Fibroblast of mammary gland (primary cell): ENCODE measurements at regions not wholly inside any gene's neighbourhood (a gene's known extent, or its start where the extent isn't known, plus 50 kb on each side); places are given as distances from the start of the nearest gene placed in this dataset.

ENCODE experiments used
- DNase-seq: peaks from one replicate; pipeline ENCODE4 v3.0.0-alpha.2; 2010; ENCODE audit warnings: low read depth
- H3K4me3 ChIP-seq: 2 replicates; pipeline ENCODE4 v1.5.1; 2011; ENCODE audit warnings: low read depth, mild to moderate bottlenecking, low read length, moderate library complexity; ENCODE audit not compliant: control insufficient read depth
- TF ChIP-seq, protein P1 (sequence below): conservative IDR thresholded peaks from 2 replicates; pipeline ENCODE4 v1.5.1; 2011; ENCODE audit warnings: low read depth, low read length, inconsistent platforms; ENCODE audit not compliant: control insufficient read depth, insufficient read depth

- H3K4me3 ChIP-seq = no peak overlapping the region
- TF ChIP-seq, protein P1, sequence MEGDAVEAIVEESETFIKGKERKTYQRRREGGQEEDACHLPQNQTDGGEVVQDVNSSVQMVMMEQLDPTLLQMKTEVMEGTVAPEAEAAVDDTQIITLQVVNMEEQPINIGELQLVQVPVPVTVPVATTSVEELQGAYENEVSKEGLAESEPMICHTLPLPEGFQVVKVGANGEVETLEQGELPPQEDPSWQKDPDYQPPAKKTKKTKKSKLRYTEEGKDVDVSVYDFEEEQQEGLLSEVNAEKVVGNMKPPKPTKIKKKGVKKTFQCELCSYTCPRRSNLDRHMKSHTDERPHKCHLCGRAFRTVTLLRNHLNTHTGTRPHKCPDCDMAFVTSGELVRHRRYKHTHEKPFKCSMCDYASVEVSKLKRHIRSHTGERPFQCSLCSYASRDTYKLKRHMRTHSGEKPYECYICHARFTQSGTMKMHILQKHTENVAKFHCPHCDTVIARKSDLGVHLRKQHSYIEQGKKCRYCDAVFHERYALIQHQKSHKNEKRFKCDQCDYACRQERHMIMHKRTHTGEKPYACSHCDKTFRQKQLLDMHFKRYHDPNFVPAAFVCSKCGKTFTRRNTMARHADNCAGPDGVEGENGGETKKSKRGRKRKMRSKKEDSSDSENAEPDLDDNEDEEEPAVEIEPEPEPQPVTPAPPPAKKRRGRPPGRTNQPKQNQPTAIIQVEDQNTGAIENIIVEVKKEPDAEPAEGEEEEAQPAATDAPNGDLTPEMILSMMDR = no peak
- no peak for DNase-seq
Measured at GRCh38 chr10:130756651-130757050, 554.9 kb downstream of the TCERG1L start.

- no peak for DNase-seq
- TF ChIP-seq, protein P1 = no peak
- H3K4me3 ChIP-seq = no peak overlapping the region
Measured at GRCh38 chr10:130757271-130757670, 554.2 kb downstream of the TCERG1L start.

DNA sequence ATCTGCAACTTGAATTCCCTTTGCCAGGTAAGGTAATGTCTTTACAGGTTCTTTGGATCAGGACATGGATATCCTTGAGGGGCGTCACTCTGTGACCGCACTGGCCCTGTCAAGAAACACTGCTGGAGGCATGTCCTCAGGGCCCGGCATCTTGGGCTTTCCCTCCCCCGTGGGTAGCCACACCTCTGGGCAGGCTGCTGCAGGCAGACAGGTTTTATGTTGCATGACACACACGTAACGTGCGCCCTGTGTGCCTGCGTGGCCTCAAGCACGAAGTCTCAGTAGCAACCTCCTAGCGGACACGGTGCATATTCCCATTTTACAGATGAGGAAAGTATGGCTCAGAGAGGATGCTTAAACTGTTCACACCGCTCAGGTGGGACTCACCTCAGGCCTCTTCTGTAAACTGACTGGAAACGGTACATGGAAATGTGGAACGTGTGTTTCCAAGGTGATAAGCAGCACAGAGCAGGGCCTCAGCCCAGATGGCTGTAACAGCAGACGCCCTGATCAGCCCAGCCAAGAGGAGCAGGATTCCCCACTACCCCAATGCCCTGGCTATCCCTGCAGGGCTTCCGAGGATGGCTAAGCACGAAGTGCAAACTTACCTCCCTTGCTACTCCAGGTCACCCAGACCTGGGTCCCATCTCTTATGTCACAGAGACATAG lies 553.6 kb downstream of the TCERG1L start:
- no peak overlapping the region for H3K4me3 ChIP-seq
- DNase-seq = no peak
- TF ChIP-seq, protein P1 = no peak

- no peak for DNase-seq
- TF ChIP-seq, protein P1 = no peak
- H3K4me3 ChIP-seq = no peak overlapping the region
Measured at GRCh38 chr10:130758529-130758928, 553.0 kb downstream of the TCERG1L start.

DNA sequence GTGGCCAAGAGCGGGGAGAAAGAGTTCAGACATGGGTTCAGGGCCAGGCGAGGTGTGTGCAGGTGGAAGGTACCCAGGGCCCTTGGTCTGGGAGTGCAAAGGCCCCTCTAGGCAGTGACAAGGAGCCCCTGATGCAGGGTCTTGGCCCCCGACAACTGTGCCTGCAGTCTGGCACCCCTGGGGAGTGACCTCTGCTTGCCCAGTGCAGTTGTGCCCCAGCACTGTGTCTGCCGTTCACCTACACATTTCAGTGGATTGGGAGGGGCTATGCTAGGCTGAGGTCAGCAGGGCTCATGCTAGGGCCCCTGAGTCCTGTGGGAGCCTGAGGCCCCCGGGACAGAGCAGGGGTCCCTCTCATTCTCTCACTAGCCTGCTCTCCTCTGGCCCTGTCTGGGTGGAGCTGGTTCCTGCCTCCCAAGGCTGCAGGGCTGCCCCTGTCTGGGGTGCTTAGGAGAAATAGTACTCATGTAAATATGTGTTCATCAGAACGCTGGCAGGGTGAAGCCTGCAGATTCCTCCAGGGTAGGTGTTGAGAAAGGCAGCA lies 550.4 kb downstream of the TCERG1L start:
- H3K4me3 ChIP-seq = no peak overlapping the region
- TF ChIP-seq, protein P1 = no peak
- DNase-seq = no peak

DNA sequence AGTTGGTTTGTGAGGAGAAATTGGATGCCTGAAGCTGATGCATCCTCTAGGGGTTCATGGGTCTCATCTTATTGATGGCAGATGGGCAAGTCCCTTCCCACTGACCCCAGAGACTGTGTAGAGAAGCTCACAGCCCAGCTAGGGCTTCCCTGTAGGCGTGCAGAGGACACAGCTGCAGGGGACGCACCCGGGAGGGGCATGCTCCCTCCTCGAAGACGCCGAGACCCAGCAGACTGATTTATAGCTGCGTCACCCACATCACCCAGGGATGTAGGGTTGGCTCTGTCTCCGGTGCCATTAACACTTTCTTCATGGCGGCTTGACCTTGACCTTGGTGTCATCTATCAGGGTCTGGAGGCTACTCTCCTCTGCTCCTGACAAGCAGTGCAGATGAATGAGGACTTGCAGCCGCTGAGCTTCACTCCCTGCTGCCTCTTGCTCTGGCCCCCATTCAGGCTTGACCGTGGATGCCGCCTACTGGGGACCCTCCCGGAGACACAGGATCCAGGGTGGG lies 549.7 kb downstream of the TCERG1L start:
- H3K4me3 ChIP-seq = no peak overlapping the region
- DNase-seq = no peak
- TF ChIP-seq, protein P1 = no peak
